ENCODE measurements at regions not wholly inside any gene's neighbourhood (a gene's known extent, or its start where the extent isn't known, plus 50 kb on each side); places are given as distances from the start of the nearest gene placed in this dataset.

DNA sequence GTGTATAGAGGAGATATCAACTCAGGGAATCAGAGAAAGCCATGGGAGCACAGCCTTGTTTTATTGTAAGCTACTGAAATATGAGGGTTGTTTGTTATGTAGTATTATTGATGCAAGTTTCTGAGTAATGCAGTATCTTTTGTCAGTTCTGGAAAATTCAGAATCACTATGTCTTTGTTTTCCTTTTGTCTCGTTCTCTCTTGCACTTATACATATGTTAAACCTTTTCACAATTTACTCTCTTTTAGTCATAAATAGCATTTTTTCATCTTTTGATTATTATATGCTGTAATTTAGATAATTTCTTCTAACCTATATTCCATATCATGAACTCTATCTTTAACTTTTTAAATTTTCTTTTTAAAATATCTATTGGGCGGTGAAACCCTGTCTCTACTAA, 85.0 kb upstream of the COL3A1 start:
- H3K4me3 Mint-ChIP-seq: no peak overlapping the region
- H3K4me1 Mint-ChIP-seq: no peaks in the 10 kb centered on the region
- H3K9me3 Mint-ChIP-seq: no peaks in the 10 kb centered on the region
- H3K27ac Mint-ChIP-seq: no peak overlapping the region
- DNase-seq: no peak
- no peaks in the 10 kb centered on the region for H3K36me3 Mint-ChIP-seq
- peaks cover 4% of the 10 kb centered on the region for H3K27me3 Mint-ChIP-seq

- Mint-ChIP-seq H3K4me3 (no peak overlapping the region), H3K27ac (no peak overlapping the region), H3K9me3 (no peaks in the 10 kb centered on the region)
Measured at GRCh38 chr2:188890755-188891154, 83.4 kb upstream of the COL3A1 start.

DNA sequence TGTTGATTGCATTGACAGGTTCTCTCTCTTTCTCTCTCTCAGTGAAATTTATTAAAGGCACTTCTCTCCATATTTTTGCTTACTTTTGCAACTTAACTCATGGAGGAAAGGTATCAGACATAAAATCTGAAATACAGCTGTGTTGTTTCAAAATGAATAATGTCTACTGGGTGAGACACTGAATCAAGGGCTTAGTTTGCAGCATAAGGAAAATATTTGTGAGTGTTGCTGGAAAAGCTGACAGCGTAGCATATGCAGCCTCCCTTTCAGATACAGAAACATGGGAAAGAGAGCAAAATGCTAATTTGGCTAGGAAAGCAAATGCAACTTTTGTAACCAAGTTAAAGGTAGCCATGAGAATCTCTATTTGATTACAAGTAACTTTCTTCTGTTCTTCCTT, 81.5 kb upstream of the COL3A1 start:
- DNase-seq: no peak
- H3K4me1 Mint-ChIP-seq: no peaks in the 10 kb centered on the region
- H3K9me3 Mint-ChIP-seq: no peaks in the 10 kb centered on the region
- peaks cover 4% of the 10 kb centered on the region for H3K27me3 Mint-ChIP-seq
- no peak overlapping the region for H3K27ac Mint-ChIP-seq
- no peaks in the 10 kb centered on the region for H3K36me3 Mint-ChIP-seq
- no peak overlapping the region for H3K4me3 Mint-ChIP-seq

More at GRCh38 chr2:188890755-188891154, 83.4 kb upstream of the COL3A1 start:
- no peaks in the 10 kb centered on the region for H3K36me3 Mint-ChIP-seq
- peaks cover 4% of the 10 kb centered on the region for H3K27me3 Mint-ChIP-seq
- no peaks in the 10 kb centered on the region for H3K4me1 Mint-ChIP-seq
- no peak for DNase-seq

DNA sequence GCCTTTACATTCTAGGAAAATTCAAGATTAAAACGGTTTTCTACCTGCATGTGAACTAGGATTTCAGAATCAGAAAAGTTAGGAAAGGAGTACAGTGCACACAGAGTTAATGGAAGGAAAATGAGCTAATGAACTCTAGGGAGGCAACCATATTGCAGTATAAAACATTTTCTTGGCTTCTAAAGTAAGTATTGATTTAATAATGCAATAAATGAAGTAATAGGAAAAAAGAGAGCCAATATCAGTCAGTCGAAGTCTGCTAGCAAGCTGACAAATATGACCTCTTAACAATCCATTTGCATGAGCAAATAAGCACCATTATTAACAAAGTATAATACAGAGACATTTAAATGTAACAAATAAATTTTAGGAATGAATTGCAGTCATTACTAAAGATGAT, 80.2 kb upstream of the COL3A1 start:
- Mint-ChIP-seq H3K27me3 (peaks cover 4% of the 10 kb centered on the region), H3K27ac (no peak overlapping the region), H3K9me3 (peaks cover 2% of the 10 kb centered on the region), H3K36me3 (no peaks in the 10 kb centered on the region), H3K4me1 (no peaks in the 10 kb centered on the region), H3K4me3 (no peak overlapping the region)
- DNase-seq: no peak

DNA sequence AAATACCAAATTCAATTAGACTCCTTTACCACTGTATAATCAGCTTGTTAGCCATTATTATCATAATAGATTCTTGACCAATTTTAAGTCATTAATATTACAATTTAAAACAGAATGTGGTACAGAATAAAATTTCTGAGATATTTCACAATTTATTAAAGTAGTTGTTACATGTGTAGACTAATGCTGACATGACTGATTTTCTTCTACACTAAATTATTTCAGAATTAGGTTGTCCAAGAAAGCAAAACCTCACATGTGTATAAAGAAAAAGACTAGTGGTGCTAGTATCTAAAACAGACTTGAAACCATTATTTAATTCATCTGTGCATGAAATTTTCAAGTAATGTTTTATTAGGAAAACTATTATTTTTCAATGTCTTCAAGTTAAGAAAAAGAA, 79.2 kb upstream of the COL3A1 start:
- H3K27ac Mint-ChIP-seq: no peak overlapping the region
- H3K36me3 Mint-ChIP-seq: no peaks in the 10 kb centered on the region
- H3K27me3 Mint-ChIP-seq: peaks cover 4% of the 10 kb centered on the region
- no peak for DNase-seq
- peaks cover 2% of the 10 kb centered on the region for H3K9me3 Mint-ChIP-seq
- no peaks in the 10 kb centered on the region for H3K4me1 Mint-ChIP-seq
- no peak overlapping the region for H3K4me3 Mint-ChIP-seq

- no peaks in the 10 kb centered on the region for H3K4me1 Mint-ChIP-seq
Measured at GRCh38 chr2:188897096-188897495, 77.1 kb upstream of the COL3A1 start.

DNA sequence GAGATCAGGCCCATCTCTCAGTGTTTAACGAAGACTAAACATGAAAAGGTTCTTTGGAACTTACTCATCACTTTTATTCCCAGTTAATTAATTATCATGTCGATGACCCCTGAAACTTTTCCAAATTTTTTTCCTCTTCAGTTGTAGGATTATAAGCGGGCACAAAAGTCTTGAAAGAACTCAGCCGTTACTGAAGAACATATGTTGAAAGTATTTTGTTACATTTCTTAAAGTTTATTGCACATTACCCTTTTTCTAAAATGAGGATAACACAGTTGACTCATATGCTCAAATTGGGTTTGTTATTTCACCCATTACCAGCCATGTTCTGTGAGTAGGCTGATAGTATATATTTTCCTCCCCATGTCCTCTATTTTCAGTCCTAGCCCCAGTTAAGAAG, 75.9 kb upstream of the COL3A1 start:
- Mint-ChIP-seq H3K27ac (no peak overlapping the region), H3K4me3 (no peak overlapping the region), H3K36me3 (no peaks in the 10 kb centered on the region), H3K27me3 (peaks cover 4% of the 10 kb centered on the region), H3K4me1 (no peaks in the 10 kb centered on the region), H3K9me3 (peaks cover 2% of the 10 kb centered on the region)
- DNase-seq: no peak

More at GRCh38 chr2:188897096-188897495, 77.1 kb upstream of the COL3A1 start:
- DNase-seq: no peak
- peaks cover 4% of the 10 kb centered on the region for H3K27me3 Mint-ChIP-seq
- no peak overlapping the region for H3K4me3 Mint-ChIP-seq
- peaks cover 2% of the 10 kb centered on the region for H3K9me3 Mint-ChIP-seq
- H3K36me3 Mint-ChIP-seq: no peaks in the 10 kb centered on the region
- no peak overlapping the region for H3K27ac Mint-ChIP-seq

DNA sequence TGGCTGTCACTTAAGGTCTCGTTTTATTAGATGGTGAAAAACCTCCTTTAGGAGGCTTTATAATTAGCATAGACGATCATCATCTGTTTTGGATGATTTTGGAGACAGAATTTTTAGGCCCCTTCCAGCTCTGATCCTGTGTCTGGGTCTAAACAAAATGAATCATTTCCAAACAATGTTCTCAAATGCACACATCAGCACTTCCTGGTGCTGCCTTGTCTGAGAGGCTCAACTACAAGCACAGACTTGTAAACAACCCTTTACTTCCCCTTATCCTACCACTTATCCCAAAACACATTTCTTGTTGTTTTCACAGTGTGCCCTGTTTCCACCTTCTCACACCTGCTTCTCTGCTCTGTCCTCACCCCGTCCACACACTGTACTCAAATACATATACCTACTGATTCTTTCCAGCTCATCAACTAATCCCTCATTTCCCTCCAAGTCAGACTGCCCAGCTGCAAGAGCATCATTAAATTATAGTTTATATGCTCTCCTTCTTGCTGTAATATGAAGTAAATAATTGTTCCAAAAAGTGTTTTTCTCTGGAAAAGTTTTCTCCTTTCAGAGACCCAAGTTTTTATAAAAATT, 71.2 kb upstream of the COL3A1 start:
- no peak overlapping the region for H3K27ac Mint-ChIP-seq
- H3K36me3 Mint-ChIP-seq: no peaks in the 10 kb centered on the region
- no peaks in the 10 kb centered on the region for H3K27me3 Mint-ChIP-seq
- peaks cover 2% of the 10 kb centered on the region for H3K9me3 Mint-ChIP-seq
- no peak overlapping the region for H3K4me3 Mint-ChIP-seq
- no peaks in the 10 kb centered on the region for H3K4me1 Mint-ChIP-seq
- no peak for DNase-seq

DNA sequence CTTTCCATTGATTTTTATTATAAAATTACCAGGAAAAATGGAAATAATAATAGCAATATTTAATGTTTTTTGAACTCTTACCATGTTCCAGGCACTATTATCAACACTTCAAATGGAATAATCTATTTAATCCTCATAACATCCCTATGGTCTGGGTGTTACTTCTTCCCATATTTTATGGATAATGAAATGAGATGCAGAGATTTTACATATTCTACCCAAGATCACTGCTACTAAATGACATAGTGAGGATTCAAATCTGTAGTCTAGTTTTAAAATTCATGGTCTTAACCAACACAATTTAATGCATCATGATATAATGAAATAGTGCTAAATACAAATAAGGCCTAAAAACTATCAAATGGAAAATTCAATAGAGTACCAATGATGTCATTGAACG, 70.4 kb upstream of the COL3A1 start:
- Mint-ChIP-seq H3K4me3 (no peak overlapping the region), H3K9me3 (no peaks in the 10 kb centered on the region), H3K4me1 (no peaks in the 10 kb centered on the region), H3K36me3 (no peaks in the 10 kb centered on the region), H3K27me3 (no peaks in the 10 kb centered on the region), H3K27ac (no peak overlapping the region)
- no peak for DNase-seq

GRCh38 chr2:188909036-188909435, 65.1 kb upstream of the COL3A1 start:
- Mint-ChIP-seq H3K9me3 (no peaks in the 10 kb centered on the region), H3K4me3 (no peak overlapping the region), H3K27me3 (peaks cover 5% of the 10 kb centered on the region), H3K4me1 (no peaks in the 10 kb centered on the region), H3K36me3 (no peaks in the 10 kb centered on the region), H3K27ac (no peak overlapping the region)
- no peak for DNase-seq

DNA sequence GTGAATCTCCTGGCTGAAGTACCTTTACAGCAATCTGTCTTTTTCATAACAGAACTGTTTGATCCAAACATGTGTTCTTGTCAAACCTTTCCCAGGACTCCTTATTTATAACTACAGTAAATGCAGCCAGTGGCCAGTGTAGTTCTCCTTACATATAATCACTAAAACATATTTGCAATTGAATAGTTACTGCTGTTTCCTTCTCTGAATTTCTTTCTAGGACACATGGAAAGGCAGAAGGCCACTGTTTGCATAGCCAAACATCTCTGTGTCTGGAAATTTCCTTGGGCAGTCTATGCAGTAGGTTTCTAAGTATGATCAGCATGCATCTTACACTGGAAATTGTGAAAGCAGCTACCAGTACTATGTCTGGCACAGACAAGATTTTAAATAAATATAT, 57.4 kb upstream of the COL3A1 start:
- DNase-seq: no peak
- Mint-ChIP-seq H3K4me3 (no peak overlapping the region), H3K27me3 (peaks cover 5% of the 10 kb centered on the region), H3K36me3 (no peaks in the 10 kb centered on the region), H3K9me3 (no peaks in the 10 kb centered on the region), H3K4me1 (no peaks in the 10 kb centered on the region), H3K27ac (no peak overlapping the region)

DNA sequence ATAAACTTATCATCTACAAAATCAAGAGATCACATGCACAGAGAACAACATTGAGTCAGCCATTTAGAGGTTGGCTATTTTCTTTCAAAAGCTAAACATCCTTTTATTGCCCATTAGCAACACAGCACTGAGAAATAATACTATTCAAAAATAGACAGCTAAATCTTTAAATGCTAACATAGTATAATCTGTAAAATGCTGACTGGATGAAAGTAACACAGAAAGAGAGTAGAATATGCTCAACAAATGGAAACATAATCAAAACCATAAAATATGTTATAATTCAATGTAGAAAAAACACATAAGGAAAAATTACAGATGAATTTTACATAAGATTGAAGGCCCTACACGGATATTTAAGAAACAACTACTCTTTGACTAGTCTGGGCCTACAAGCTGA, 56.5 kb upstream of the COL3A1 start:
- Mint-ChIP-seq H3K27ac (no peak overlapping the region), H3K27me3 (peaks cover 5% of the 10 kb centered on the region), H3K4me1 (no peaks in the 10 kb centered on the region), H3K4me3 (no peak overlapping the region), H3K9me3 (no peaks in the 10 kb centered on the region), H3K36me3 (no peaks in the 10 kb centered on the region)
- no peak for DNase-seq

GRCh38 chr2:188919824-188920223, 54.3 kb upstream of the COL3A1 start:
- H3K27me3 Mint-ChIP-seq: peaks cover 5% of the 10 kb centered on the region
- no peaks in the 10 kb centered on the region for H3K9me3 Mint-ChIP-seq
- DNase-seq: no peak
- H3K4me3 Mint-ChIP-seq: no peak overlapping the region
- no peak overlapping the region for H3K27ac Mint-ChIP-seq
- no peaks in the 10 kb centered on the region for H3K4me1 Mint-ChIP-seq
- H3K36me3 Mint-ChIP-seq: no peaks in the 10 kb centered on the region

GRCh38 chr2:188922191-188922590, 52.0 kb upstream of the COL3A1 start:
- no peaks in the 10 kb centered on the region for H3K4me1 Mint-ChIP-seq
- peaks cover 11% of the 10 kb centered on the region for H3K27me3 Mint-ChIP-seq
- H3K9me3 Mint-ChIP-seq: peaks cover 4% of the 10 kb centered on the region
- no peaks in the 10 kb centered on the region for H3K36me3 Mint-ChIP-seq
- DNase-seq: no peak
- H3K27ac Mint-ChIP-seq: no peak overlapping the region
- H3K4me3 Mint-ChIP-seq: no peak overlapping the region
